ENCODE measurements at regions not wholly inside any gene's neighbourhood (a gene's known extent, or its start where the extent isn't known, plus 50 kb on each side); places are given as distances from the start of the nearest gene placed in this dataset.

DNA sequence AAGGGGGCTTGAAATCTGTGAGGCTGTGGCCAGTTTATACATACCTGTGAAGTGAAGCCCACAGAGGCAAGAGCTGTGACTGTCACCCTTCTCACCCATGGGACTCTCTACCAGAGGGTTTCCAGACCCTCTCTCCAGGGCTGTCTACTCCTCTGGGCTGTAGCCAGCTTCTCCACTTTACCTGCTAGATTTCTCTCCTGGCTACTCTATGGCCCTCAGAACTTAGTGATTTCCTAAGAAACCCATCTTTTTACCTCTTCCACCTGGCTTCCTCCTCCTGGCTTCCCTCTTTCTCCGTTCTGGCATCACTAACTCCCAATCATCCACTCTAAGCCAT, 78.0 kb downstream of the SEC61B start:
- Mint-ChIP-seq H3K27ac (no peak overlapping the region), H3K27me3 (no peaks in the 10 kb centered on the region), H3K4me3 (no peak overlapping the region), H3K4me1 (peaks cover 18% of the 10 kb centered on the region), H3K9me3 (no peaks in the 10 kb centered on the region), H3K36me3 (ENCODE audit: low read depth) (no peaks in the 10 kb centered on the region)
- POLR2A ChIA-PET: interaction anchor here (2.1 kb wide), 1 partner anchor 519 kb away, joined by 5 read pairs; no protein-coding TSS in a partner anchor
- ATAC-seq (ENCODE audit: low read depth) (no peak), DNase-seq (no peak)
- TF ChIP-seq, protein P1, sequence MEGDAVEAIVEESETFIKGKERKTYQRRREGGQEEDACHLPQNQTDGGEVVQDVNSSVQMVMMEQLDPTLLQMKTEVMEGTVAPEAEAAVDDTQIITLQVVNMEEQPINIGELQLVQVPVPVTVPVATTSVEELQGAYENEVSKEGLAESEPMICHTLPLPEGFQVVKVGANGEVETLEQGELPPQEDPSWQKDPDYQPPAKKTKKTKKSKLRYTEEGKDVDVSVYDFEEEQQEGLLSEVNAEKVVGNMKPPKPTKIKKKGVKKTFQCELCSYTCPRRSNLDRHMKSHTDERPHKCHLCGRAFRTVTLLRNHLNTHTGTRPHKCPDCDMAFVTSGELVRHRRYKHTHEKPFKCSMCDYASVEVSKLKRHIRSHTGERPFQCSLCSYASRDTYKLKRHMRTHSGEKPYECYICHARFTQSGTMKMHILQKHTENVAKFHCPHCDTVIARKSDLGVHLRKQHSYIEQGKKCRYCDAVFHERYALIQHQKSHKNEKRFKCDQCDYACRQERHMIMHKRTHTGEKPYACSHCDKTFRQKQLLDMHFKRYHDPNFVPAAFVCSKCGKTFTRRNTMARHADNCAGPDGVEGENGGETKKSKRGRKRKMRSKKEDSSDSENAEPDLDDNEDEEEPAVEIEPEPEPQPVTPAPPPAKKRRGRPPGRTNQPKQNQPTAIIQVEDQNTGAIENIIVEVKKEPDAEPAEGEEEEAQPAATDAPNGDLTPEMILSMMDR (IDR thresholded peaks at IDR 0.05): no peak
- intact Hi-C loops (cut with micrococcal nuclease): no loop called here
- CTCF ChIA-PET: interaction anchor here (1.0 kb wide), 1 partner anchor 68 kb away, joined by 5 read pairs; no protein-coding TSS in a partner anchor

DNA sequence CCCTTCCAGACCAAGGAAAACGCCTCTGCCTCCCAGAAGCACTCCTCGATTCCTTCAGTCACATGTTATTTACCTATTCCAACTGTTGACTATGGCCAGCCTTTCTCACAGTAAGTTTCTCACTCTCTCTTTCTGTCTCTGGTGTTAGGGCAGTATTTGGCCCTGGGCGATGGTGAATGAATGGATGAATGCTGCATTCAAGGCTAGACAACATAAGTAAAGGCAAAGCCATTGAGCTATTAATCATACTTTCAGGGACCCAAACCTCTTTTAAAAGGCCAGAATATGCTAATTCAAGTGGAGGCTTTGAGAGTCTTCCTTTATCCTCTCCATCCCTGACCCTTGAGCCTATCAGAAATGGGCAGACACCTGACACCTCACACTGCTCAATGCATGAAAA, 78.5 kb downstream of the SEC61B start:
- ChIA-PET CTCF (no interaction called here), POLR2A (interaction anchor here (2.1 kb wide), 1 partner anchor 519 kb away, joined by 5 read pairs; no protein-coding TSS in a partner anchor)
- no peaks in the 10 kb centered on the region for H3K36me3 Mint-ChIP-seq (ENCODE audit: low read depth)

DNA sequence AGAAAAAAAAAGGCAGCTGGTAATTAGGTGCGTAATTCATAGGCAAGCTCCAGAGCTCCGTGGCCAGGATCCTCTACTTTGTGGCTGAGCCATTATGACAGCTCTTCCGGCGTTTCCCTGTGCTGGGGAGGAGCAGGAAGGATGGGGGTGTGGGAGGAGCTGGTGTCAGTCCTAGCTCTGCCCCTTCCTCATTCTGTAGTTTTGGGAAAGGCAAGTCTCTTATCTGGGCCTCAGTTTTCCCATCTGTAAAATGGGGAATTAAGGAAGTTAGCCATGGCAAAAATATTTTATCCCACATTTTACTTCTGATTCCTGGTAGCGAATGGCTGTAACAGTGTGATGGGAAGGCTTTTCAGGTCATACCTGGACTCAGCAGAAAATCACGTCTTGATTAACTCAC, 81.1 kb downstream of the SEC61B start:
- no peak overlapping the region for H3K4me3 Mint-ChIP-seq
- CTCF ChIA-PET: interaction anchor here (1.0 kb wide), 1 partner anchor 72 kb away, joined by 3 read pairs; no protein-coding TSS in a partner anchor
- TF ChIP-seq, protein P1 (IDR thresholded peaks at IDR 0.05): no peak
- no peak overlapping the region for H3K27ac Mint-ChIP-seq
- intact Hi-C loops (cut with micrococcal nuclease): no loop called here
- ATAC-seq (ENCODE audit: low read depth): no peak
- H3K27me3 Mint-ChIP-seq: no peaks in the 10 kb centered on the region
- H3K36me3 Mint-ChIP-seq (ENCODE audit: low read depth): no peaks in the 10 kb centered on the region
- H3K9me3 Mint-ChIP-seq: no peaks in the 10 kb centered on the region
- H3K4me1 Mint-ChIP-seq: peaks cover 1% of the 10 kb centered on the region
- POLR2A ChIA-PET: interaction anchor here (1.1 to 1.3 kb wide), 2 partner anchors 22 to 516 kb away, joined by 3 read pairs; no protein-coding TSS in a partner anchor
- no peak for DNase-seq

More for the DNA sequence above, 78.5 kb downstream of the SEC61B start:
- intact Hi-C loops (cut with micrococcal nuclease): no loop called here
- Mint-ChIP-seq H3K27me3 (no peaks in the 10 kb centered on the region), H3K4me3 (no peak overlapping the region), H3K9me3 (no peaks in the 10 kb centered on the region), H3K27ac (no peak overlapping the region), H3K4me1 (peaks cover 18% of the 10 kb centered on the region)
- DNase-seq (no peak), ATAC-seq (ENCODE audit: low read depth) (no peak)
- TF ChIP-seq, protein P1 (IDR thresholded peaks at IDR 0.05): no peak

DNA sequence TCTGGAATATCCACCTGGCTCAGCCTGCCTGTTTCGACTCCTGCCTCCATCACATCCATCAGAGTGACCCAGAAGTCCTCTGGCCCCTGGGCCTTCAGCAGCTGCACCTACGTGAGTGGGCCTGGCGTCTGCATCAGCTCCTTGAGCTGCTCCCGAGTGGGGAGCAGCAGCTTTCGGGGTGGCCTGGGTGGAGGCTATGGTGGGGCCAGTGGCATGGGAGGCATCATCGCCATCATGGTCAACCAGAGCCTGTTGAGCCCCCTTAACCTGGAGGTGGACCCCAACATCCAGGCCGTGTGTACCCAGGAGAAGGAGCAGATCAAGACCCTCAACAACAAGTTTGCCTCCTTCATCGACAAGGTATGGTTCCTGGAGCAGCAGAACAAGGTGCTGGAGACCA, 83.0 kb downstream of the SEC61B start:
- H3K27me3 Mint-ChIP-seq: no peaks in the 10 kb centered on the region
- no peak for ATAC-seq (ENCODE audit: low read depth)
- H3K36me3 Mint-ChIP-seq (ENCODE audit: low read depth): no peaks in the 10 kb centered on the region
- ChIA-PET CTCF (no interaction called here), POLR2A (no interaction called here)
- no peak overlapping the region for H3K4me3 Mint-ChIP-seq
- peaks cover 1% of the 10 kb centered on the region for H3K4me1 Mint-ChIP-seq
- intact Hi-C loops (cut with micrococcal nuclease): no loop called here
- TF ChIP-seq, protein P1 (IDR thresholded peaks at IDR 0.05): no peak
- DNase-seq: no peak
- H3K9me3 Mint-ChIP-seq: no peaks in the 10 kb centered on the region
- no peak overlapping the region for H3K27ac Mint-ChIP-seq

DNA sequence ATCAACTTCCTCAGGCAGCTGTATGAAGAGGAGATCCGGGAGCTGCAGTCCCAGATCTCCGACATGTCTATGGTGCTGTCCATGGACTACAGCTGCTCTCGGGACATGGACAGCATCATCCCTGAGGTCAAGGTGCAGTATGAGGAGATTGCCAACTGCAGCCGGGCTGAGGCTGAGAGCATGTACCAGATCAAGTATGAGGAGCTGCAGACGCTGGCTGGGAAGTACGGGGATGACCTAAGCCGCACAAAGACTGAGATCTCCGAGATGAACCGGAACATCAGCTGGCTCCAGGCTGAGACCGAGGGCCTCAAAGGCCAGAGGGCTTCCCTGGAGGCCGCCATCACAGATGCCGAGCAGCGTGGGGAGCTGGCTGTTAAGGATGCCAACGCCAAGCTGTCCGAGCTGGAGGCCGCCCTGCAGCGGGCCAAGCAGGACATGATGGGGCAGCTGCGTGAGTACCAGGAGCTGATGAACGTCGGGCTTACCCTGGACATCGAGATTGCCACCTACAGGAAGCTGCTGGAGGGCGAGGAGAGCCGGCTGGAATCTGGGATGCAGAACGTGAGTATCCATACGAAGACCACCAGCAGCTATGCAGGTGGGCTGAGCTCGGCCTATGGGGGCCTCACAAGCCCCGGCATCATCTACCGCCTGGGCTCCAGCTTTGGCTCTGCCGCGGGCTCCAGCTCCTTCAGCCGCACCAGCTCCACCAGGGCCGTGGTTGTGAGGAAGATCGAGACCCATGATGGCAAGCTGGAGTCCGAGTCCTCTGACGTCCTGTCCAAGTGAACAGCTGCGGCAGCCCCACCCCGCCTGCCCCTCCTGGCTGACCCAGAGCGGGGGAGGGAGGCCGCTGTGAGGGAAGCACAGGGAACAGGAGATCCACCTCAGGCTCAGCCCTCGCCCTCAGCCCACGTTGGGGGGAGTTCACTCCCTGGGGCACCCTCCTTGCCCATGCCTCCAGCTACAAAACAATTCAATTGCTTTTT, 84.0 kb downstream of the SEC61B start:
- no peaks in the 10 kb centered on the region for H3K9me3 Mint-ChIP-seq
- CTCF ChIA-PET: no interaction called here
- no peaks in the 10 kb centered on the region for H3K36me3 Mint-ChIP-seq (ENCODE audit: low read depth)
- TF ChIP-seq, protein P1 (IDR thresholded peaks at IDR 0.05): no peak
- POLR2A ChIA-PET: no interaction called here
- no peak overlapping the region for H3K27ac Mint-ChIP-seq
- ATAC-seq (ENCODE audit: low read depth) (no peak), DNase-seq (no peak)
- H3K4me3 Mint-ChIP-seq: no peak overlapping the region
- intact Hi-C loops (cut with micrococcal nuclease): no loop called here
- peaks cover 1% of the 10 kb centered on the region for H3K4me1 Mint-ChIP-seq
- no peaks in the 10 kb centered on the region for H3K27me3 Mint-ChIP-seq

All from activated B cell treated with CpG ODN at 0.5 μM for 24 hours (primary cell).